Mesenchymal stem cell (in vitro differentiated cells and primary cell): ENCODE measurements at regions not wholly inside any gene's neighbourhood (a gene's known extent, or its start where the extent isn't known, plus 50 kb on each side); places are given as distances from the start of the nearest gene placed in this dataset.

Experiments used
- DNase-seq: peaks from one replicate; pipeline ENCODE4 v3.0.0-alpha.2; 2013
- H2AFZ ChIP-seq: one replicate; pipeline ENCODE4 v1.6.1; 2013; ENCODE audit warnings: low read depth, mild to moderate bottlenecking, control low read depth, inconsistent platforms, low read length, moderate library complexity
- H2AK5ac ChIP-seq: 2 replicates; pipeline ENCODE4 v1.6.1; 2013; ENCODE audit warnings: low read length, moderate library complexity, mild to moderate bottlenecking, inconsistent platforms; ENCODE audit not compliant: severe bottlenecking
- H2BK120ac ChIP-seq: one replicate; pipeline ENCODE4 v1.6.1; 2013; ENCODE audit warnings: low read depth, mild to moderate bottlenecking, inconsistent platforms, low read length, moderate library complexity
- H2BK12ac ChIP-seq, 2 experiments: one replicate each; pipeline ENCODE4 v1.6.1; 2013; ENCODE audit warnings: inconsistent platforms in 2 of 2, low read length in 2 of 2, mild to moderate bottlenecking in 2 of 2, moderate library complexity in 2 of 2, control low read depth in 1 of 2
- H2BK15ac ChIP-seq: one replicate; pipeline ENCODE4 v1.6.1; 2013; ENCODE audit warnings: mild to moderate bottlenecking, low read depth, inconsistent platforms; ENCODE audit not compliant: poor library complexity, severe bottlenecking
- H2BK5ac ChIP-seq: 2 replicates; pipeline ENCODE4 v1.6.1; 2013; ENCODE audit warnings: low read depth, mild to moderate bottlenecking, low read length, control low read depth, inconsistent platforms; ENCODE audit not compliant: poor library complexity, severe bottlenecking
- H3K14ac ChIP-seq, 2 experiments: one replicate each; pipeline ENCODE4 v1.6.1; 2013; ENCODE audit warnings: inconsistent platforms in 2 of 2, low read length in 2 of 2, control low read depth in 1 of 2, mild to moderate bottlenecking in 1 of 2, moderate library complexity in 1 of 2
- H3K18ac ChIP-seq, 2 experiments: one replicate each; pipeline ENCODE4 v1.6.1; 2013; ENCODE audit warnings: inconsistent platforms in 2 of 2, low read length in 2 of 2, control low read depth in 1 of 2, low read depth in 1 of 2, mild to moderate bottlenecking in 1 of 2
- H3K23ac ChIP-seq, 2 experiments: one replicate each; pipeline ENCODE4 v1.6.1; 2013; ENCODE audit warnings: inconsistent platforms in 2 of 2, low read length in 2 of 2, mild to moderate bottlenecking in 2 of 2, moderate library complexity in 2 of 2, control low read depth in 1 of 2
- H3K27ac ChIP-seq: 2 replicates; pipeline ENCODE4 v1.5.1; 2013; ENCODE audit warnings: mild to moderate bottlenecking, moderate library complexity, low read length, control low read depth, inconsistent platforms; ENCODE audit not compliant: poor library complexity, severe bottlenecking
- H3K27me3 ChIP-seq, 2 experiments: 2 replicates each; pipeline versions ENCODE4 v1.6.1 to v1.7.0; 2013; ENCODE audit warnings: low read length in 2 of 2, mild to moderate bottlenecking in 2 of 2, moderate library complexity in 2 of 2, control low read depth in 1 of 2, inconsistent platforms in 1 of 2; ENCODE audit not compliant: control insufficient read depth in 1 of 2, insufficient read depth in 1 of 2
- H3K36me3 ChIP-seq, 2 experiments: 2 replicates each; pipeline versions ENCODE4 v1.6.1 to v1.7.0; 2013; ENCODE audit warnings: low read length in 2 of 2, control low read depth in 1 of 2, inconsistent platforms in 1 of 2, low read depth in 1 of 2, mild to moderate bottlenecking in 1 of 2; ENCODE audit not compliant: insufficient read depth in 2 of 2, control insufficient read depth in 1 of 2
- H3K4ac ChIP-seq, 2 experiments: one replicate each; pipeline ENCODE4 v1.6.1; 2013; ENCODE audit warnings: inconsistent platforms in 2 of 2, low read length in 2 of 2, mild to moderate bottlenecking in 2 of 2, moderate library complexity in 2 of 2, control low read depth in 1 of 2, low read depth in 1 of 2
- H3K4me1 ChIP-seq: 2 replicates; pipeline ENCODE4 v1.6.1; 2013; ENCODE audit warnings: low read depth, low read length, control low read depth; ENCODE audit not compliant: control insufficient read depth, insufficient read depth
- H3K4me2 ChIP-seq: 2 replicates; pipeline ENCODE4 v1.6.1; 2013; ENCODE audit warnings: low read length, mild to moderate bottlenecking, inconsistent platforms; ENCODE audit not compliant: poor library complexity, severe bottlenecking
- H3K4me3 ChIP-seq, 2 experiments: 2 replicates each; pipeline versions ENCODE4 v1.5.1 to v1.7.0; 2013; ENCODE audit warnings: low read length in 2 of 2, mild to moderate bottlenecking in 2 of 2, control low read depth in 1 of 2, low read depth in 1 of 2; ENCODE audit not compliant: insufficient read depth in 1 of 2
- H3K79me1 ChIP-seq: replicated peaks from 2 replicates; pipeline ENCODE4 v1.6.1; 2013; ENCODE audit warnings: mild to moderate bottlenecking, control low read depth, low read length, inconsistent platforms; ENCODE audit not compliant: poor library complexity, severe bottlenecking
- H3K9ac ChIP-seq: 2 replicates; pipeline ENCODE4 v1.7.0; 2013; ENCODE audit warnings: mild to moderate bottlenecking, low read length, moderate library complexity
- H3K9me3 ChIP-seq: 2 replicates; pipeline ENCODE4 v1.7.0; 2013; ENCODE audit warnings: mild to moderate bottlenecking, low read length; ENCODE audit not compliant: control insufficient read depth
- H4K8ac ChIP-seq: one replicate; pipeline ENCODE4 v1.6.1; 2013; ENCODE audit warnings: inconsistent platforms, mild to moderate bottlenecking, low read length, moderate library complexity
- H4K91ac ChIP-seq: one replicate; pipeline ENCODE4 v1.6.1; 2013; ENCODE audit warnings: mild to moderate bottlenecking, low read length, inconsistent platforms
- WGBS: methylation state at CpG from one replicate; pipeline ENCODE4 v1.1.7; 2013; ENCODE audit warnings: mixed read lengths; 5-methylcytosine and 5-hydroxymethylcytosine counted together

DNA sequence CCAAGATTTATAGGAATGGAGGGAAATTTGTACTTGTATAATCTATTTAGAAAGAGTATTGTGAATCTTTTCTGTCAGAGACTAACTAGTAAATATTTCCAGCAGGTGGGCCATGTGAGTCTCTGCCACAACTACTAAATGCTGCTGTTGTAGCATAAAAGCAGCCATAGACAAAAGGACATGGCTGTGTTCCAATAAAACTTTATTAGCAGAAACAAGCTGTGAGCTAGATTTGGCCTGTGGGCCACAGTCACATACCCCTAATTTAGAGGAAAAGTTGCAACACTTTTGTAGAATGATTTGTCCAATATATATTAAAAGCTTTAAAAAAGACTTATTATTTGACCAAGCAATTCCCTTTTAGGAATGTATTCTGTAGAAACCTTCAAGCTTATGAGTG, 207.2 kb downstream of the LMBRD1 start:
- no peaks in the 10 kb centered on the region for H3K36me3 ChIP-seq
- H4K8ac ChIP-seq = no peak overlapping the region
- H3K18ac ChIP-seq = no peak overlapping the region
- no peaks in the 10 kb centered on the region for H3K27me3 ChIP-seq
- H2BK12ac ChIP-seq = no peak overlapping the region
- H2AFZ ChIP-seq = no peak overlapping the region
- no peak overlapping the region for H2BK15ac ChIP-seq
- H3K79me1 ChIP-seq = no peaks in the 10 kb centered on the region
- no peak overlapping the region for H3K23ac ChIP-seq
- H3K9ac ChIP-seq = no peak overlapping the region
- H4K91ac ChIP-seq = no peak overlapping the region
- H3K4me2 ChIP-seq = no peak overlapping the region
- H3K27ac ChIP-seq = no peak overlapping the region
- no peak overlapping the region for H2AK5ac ChIP-seq
- H2BK5ac ChIP-seq = no peak overlapping the region
- DNase-seq = no peak
- H3K4ac ChIP-seq = no peak overlapping the region
- no peaks in the 10 kb centered on the region for H3K9me3 ChIP-seq
- peaks cover 1% of the 10 kb centered on the region for H3K4me1 ChIP-seq
- no peak overlapping the region for H2BK120ac ChIP-seq
- no peak overlapping the region for H3K4me3 ChIP-seq
- no peak overlapping the region for H3K14ac ChIP-seq

DNA sequence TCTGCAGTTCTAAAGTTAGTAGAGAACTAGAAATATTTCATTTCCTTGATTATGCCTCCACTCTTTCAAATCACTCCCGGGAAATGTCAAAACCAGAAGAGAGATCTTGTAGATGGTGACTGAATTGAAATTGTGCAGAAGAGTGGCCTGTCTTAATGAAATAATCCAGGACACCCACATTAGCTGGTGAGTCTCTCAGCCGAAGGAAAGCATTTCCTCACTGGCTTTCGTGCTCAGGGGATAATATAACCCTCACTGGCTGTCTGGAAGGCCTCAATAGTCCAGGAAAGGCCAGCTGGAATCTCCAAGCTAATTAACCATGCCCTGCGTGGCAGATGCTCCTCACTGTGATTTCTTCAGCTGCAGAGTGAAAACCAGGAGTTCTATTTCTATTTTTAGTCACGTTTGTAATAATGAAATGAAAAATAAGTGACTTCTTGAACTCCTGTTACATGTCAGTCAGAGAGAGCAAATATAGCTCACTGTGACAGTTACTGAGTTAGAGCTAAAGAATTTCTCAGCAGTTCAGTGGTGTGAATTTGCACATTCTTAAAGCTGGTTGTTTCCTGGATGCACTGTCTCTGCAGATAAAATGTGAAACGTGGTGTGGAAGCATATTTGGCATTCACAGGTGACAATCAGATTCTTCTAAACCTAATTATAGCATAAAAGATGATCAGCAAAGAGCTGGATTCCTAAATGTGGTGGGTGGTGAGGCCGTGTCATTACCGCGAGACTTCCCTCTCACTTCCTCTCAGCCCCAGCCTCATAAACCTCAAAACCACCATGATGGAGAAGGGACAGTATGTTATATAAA, 211.7 kb downstream of the LMBRD1 start:
- H3K14ac ChIP-seq = no peak overlapping the region
- no peak overlapping the region for H2BK12ac ChIP-seq
- no peak overlapping the region for H3K4me3 ChIP-seq
- H3K27me3 ChIP-seq = no peaks in the 10 kb centered on the region
- no peak overlapping the region for H2BK120ac ChIP-seq
- H4K8ac ChIP-seq = no peak overlapping the region
- no peak overlapping the region for H3K23ac ChIP-seq
- no peak overlapping the region for H3K4me2 ChIP-seq
- H3K18ac ChIP-seq = no peak overlapping the region
- H2BK15ac ChIP-seq = no peak overlapping the region
- no peaks in the 10 kb centered on the region for H3K9me3 ChIP-seq
- peaks cover 1% of the 10 kb centered on the region for H3K4me1 ChIP-seq
- no peak overlapping the region for H2AFZ ChIP-seq
- under 1% methylated on average over 5 of the region's 9 CpGs for WGBS
- no peaks in the 10 kb centered on the region for H3K36me3 ChIP-seq
- H4K91ac ChIP-seq = no peak overlapping the region
- peak overlapping the region; percentile 30 for H3K27ac ChIP-seq
- peak; percentile 94 for DNase-seq
- no peak overlapping the region for H3K4ac ChIP-seq
- H2BK5ac ChIP-seq = no peak overlapping the region
- no peak overlapping the region for H2AK5ac ChIP-seq
- no peaks in the 10 kb centered on the region for H3K79me1 ChIP-seq
- no peak overlapping the region for H3K9ac ChIP-seq

DNA sequence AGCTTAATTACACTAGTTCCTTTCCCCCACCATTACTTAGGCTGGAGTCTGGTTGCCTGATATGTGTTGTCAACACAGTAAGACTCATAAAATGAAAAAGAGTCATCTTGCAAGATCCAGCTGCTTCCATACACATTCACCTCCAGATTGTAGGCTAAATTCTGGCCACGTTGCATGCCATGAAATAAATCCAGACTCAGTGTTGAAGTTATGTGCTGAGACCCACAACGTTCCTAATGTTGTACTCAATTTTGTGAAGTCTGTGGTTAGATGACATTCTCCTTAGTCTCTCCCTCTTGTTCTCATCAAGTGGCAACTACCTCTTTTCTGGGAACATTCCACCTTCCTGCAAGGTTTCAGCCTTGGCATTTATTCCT, 212.3 kb downstream of the LMBRD1 start:
- Histone ChIP-seq H3K4me1 (peaks cover 1% of the 10 kb centered on the region), H2BK5ac (no peak overlapping the region), H4K8ac (no peak overlapping the region), H3K23ac (no peak overlapping the region), H2BK12ac (no peak overlapping the region), H3K27me3 (no peaks in the 10 kb centered on the region), H3K79me1 (no peaks in the 10 kb centered on the region), H3K36me3 (no peaks in the 10 kb centered on the region), H2BK120ac (no peak overlapping the region), H2BK15ac (no peak overlapping the region), H2AFZ (no peak overlapping the region), H3K18ac (no peak overlapping the region), H3K9ac (no peak overlapping the region), H3K14ac (no peak overlapping the region), H3K9me3 (no peaks in the 10 kb centered on the region), H4K91ac (no peak overlapping the region), H3K4ac (no peak overlapping the region), H3K4me2 (no peak overlapping the region), H3K27ac (no peak overlapping the region), H3K4me3 (no peak overlapping the region), H2AK5ac (no peak overlapping the region)
- DNase-seq = peak; percentile 88
- 0% methylated on average over 2 of the region's 2 CpGs for WGBS

DNA sequence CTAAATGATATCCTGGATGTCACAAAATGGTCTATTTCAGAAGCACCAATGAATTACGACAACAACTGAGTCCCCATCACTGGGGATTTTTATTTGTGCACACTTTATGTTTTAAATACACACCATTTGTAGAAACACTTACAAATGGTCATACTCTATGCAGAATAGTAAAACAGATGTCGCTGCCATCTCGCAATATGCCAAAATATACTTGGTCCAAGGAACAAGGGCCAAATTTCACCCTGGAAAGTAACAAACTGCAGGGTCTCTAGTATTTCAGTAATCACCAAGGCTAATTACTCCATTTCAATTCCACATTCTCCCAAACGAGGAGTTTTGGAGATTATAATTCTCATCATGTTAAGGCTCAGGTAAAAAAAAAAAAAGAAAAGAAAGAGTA, 215.2 kb downstream of the LMBRD1 start:
- Histone ChIP-seq H4K8ac (no peak overlapping the region), H2BK120ac (no peak overlapping the region), H3K36me3 (no peaks in the 10 kb centered on the region), H2BK5ac (no peak overlapping the region), H3K14ac (no peak overlapping the region), H3K9ac (no peak overlapping the region), H3K9me3 (no peaks in the 10 kb centered on the region), H3K4me2 (no peak overlapping the region), H3K79me1 (no peaks in the 10 kb centered on the region), H4K91ac (no peak overlapping the region), H3K27ac (no peak overlapping the region), H3K18ac (no peak overlapping the region), H2AFZ (no peak overlapping the region), H2BK12ac (no peak overlapping the region), H3K4me1 (peaks cover 3% of the 10 kb centered on the region), H2BK15ac (no peak overlapping the region), H3K27me3 (no peaks in the 10 kb centered on the region), H3K4ac (no peak overlapping the region), H3K23ac (no peak overlapping the region), H2AK5ac (no peak overlapping the region), H3K4me3 (no peak overlapping the region)
- DNase-seq = no peak
- 100% methylated on average over 3 of the region's 4 CpGs for WGBS
